ENCODE measurements at regions not wholly inside any gene's neighbourhood (a gene's known extent, or its start where the extent isn't known, plus 50 kb on each side); places are given as distances from the start of the nearest gene placed in this dataset.

GRCh38 chr12:127991485-127991884 lies 275.5 kb upstream of the TMEM132C start:
- Histone ChIP-seq H3K14ac (ENCODE audit: insufficient read depth, low read length) (no peak overlapping the region), H4K8ac (replicated peaks; ENCODE audit: insufficient read length, low read depth, low read length) (no peak overlapping the region), H3K79me2 (ENCODE audit: insufficient read depth, low read length) (no peaks in the 10 kb centered on the region), H3K18ac (ENCODE audit: insufficient read length, low read depth, low read length) (no peak overlapping the region), H2BK120ac (ENCODE audit: low read depth, low read length, poor library complexity, severe bottlenecking) (no peak overlapping the region), H3K9me3 (ENCODE audit: control insufficient read depth, low read depth, low read length) (no peaks in the 10 kb centered on the region), H3K27ac (ENCODE audit: insufficient read length, low read depth, low read length) (no peak overlapping the region), H3K23ac (ENCODE audit: insufficient read length, low read depth, low read length) (no peak overlapping the region), H3K23me2 (ENCODE audit: insufficient read length, low read depth, low read length, poor library complexity, severe bottlenecking) (no peaks in the 10 kb centered on the region), H3K4me2 (ENCODE audit: insufficient read depth, insufficient read length, low read length) (no peak overlapping the region), H3K9ac (ENCODE audit: extremely low read depth, insufficient read length, low read length) (no peak overlapping the region), H3T11ph (ENCODE audit: low read length) (no peak overlapping the region), H4K20me1 (ENCODE audit: control insufficient read depth, insufficient read depth, insufficient read length) (no peaks in the 10 kb centered on the region), H3K4ac (ENCODE audit: low read depth, low read length) (no peak overlapping the region), H2BK12ac (ENCODE audit: insufficient read length, low read depth, low read length) (no peak overlapping the region), H2BK5ac (ENCODE audit: insufficient read length, low read length) (no peak overlapping the region), H3K56ac (ENCODE audit: insufficient read length, low read depth, low read length) (no peak overlapping the region), H4K91ac (ENCODE audit: insufficient read length, low read depth, low read length) (no peak overlapping the region), H3K79me1 (ENCODE audit: insufficient read depth, low read depth, low read length, poor library complexity, severe bottlenecking) (no peaks in the 10 kb centered on the region), H2AK5ac (ENCODE audit: insufficient read length, low read length) (no peak overlapping the region), H3K4me1 (ENCODE audit: insufficient read depth, low read length) (no peaks in the 10 kb centered on the region), H4K5ac (ENCODE audit: insufficient read length, low read depth, low read length) (no peak overlapping the region), H2AFZ (ENCODE audit: low read length) (no peak overlapping the region), H2BK15ac (ENCODE audit: low read depth, low read length) (no peak overlapping the region), H3K27me3 (ENCODE audit: insufficient read depth, low read length) (no peaks in the 10 kb centered on the region), H2BK20ac (ENCODE audit: low read depth, low read length, poor library complexity, severe bottlenecking) (no peak overlapping the region)
- H3K36me3 Mint-ChIP-seq (ENCODE audit: insufficient read depth in 1 of 3, low read depth in 3 of 3): peaks cover 0 to 12% (median 2%) of the 10 kb centered on the region in 3 experiments; a peak in 4 of 7 replicates
- no peak for TF ChIP-seq CTCF (conservative IDR thresholded peaks at IDR 0.05)
- H3K27me3 Mint-ChIP-seq (ENCODE audit: low read depth): peaks cover 2% of the 10 kb centered on the region; the same call in 1 of the 2 replicates
- no peak overlapping the region for H3K4me3 Mint-ChIP-seq
- H3K4me1 Mint-ChIP-seq: 0 out of 4 replicates have a peak, but pooled peaks cover 0 to 2% of the 10 kb centered on the region in 2 experiments
- H3K9me3 Mint-ChIP-seq: peaks cover 12 to 21% of the 10 kb centered on the region in 2 experiments
- no CpG with 5 or more reads among the region's 6 CpGs for WGBS (ENCODE audit: extremely low coverage, insufficient read length, low lambda C conversion rate)
- H3K27ac Mint-ChIP-seq: no peak overlapping the region
- DNase-seq: no peak

Measured in H9 (cell line).